ENCODE measurements at regions not wholly inside any gene's neighbourhood (a gene's known extent, or its start where the extent isn't known, plus 50 kb on each side); places are given as distances from the start of the nearest gene placed in this dataset.

GRCh38 chr1:208844158-208844557 lies 600.0 kb upstream of the PLXNA2 start:
- no peak for DNase-seq
- TF ChIP-seq EP300 (IDR thresholded peaks at IDR 0.05; ENCODE audit: low read depth) (no peak), POLR2AphosphoS5 (IDR thresholded peaks at IDR 0.05) (no peak), CTCF (IDR thresholded peaks at IDR 0.05) (no peak), POLR2A (IDR thresholded peaks at IDR 0.05) (no peak)
- no peaks in the 10 kb centered on the region for H3K4me1 ChIP-seq
- H3K27ac ChIP-seq, result no peak overlapping the region
- no peaks in the 10 kb centered on the region for H3K27me3 ChIP-seq
- WGBS, 2 donors (ENCODE audit: low coverage in 1 of 2), result 90 to 96% methylated on average over 3 of the region's 3 CpGs
- no peaks in the 10 kb centered on the region for H3K36me3 ChIP-seq
- no peak overlapping the region for H3K4me3 ChIP-seq
- in situ Hi-C loops (cut with MboI; ENCODE audit: low pct_ligation_motif_present in 1 of 4, low pct_unique_long_range_greater_than_20kb in 1 of 4, low sequenced_read_pairs in 3 of 4) (no loop called here), intact Hi-C loops (cut with DNase I; ENCODE audit: low total_unique reads) (no loop called here)
- H3K9me3 ChIP-seq, result no peaks in the 10 kb centered on the region

GRCh38 chr1:208848854-208849253 lies 604.7 kb upstream of the PLXNA2 start:
- no peaks in the 10 kb centered on the region for H3K9me3 ChIP-seq
- 38 to 54% methylated on average over 1 of the region's 1 CpG for WGBS, 2 donors (ENCODE audit: low coverage in 1 of 2)
- in situ Hi-C loops (cut with MboI; ENCODE audit: low pct_ligation_motif_present in 1 of 4, low pct_unique_long_range_greater_than_20kb in 1 of 4, low sequenced_read_pairs in 3 of 4), result no loop called here

GRCh38 chr1:208850442-208850841 lies 606.3 kb upstream of the PLXNA2 start:
- H3K4me3 ChIP-seq, result no peak overlapping the region
- intact Hi-C loops (cut with DNase I; ENCODE audit: low total_unique reads) (no loop called here), in situ Hi-C loops (cut with MboI; ENCODE audit: low pct_ligation_motif_present in 1 of 4, low pct_unique_long_range_greater_than_20kb in 1 of 4, low sequenced_read_pairs in 3 of 4) (no loop called here)
- WGBS, 2 donors (ENCODE audit: low coverage in 1 of 2), result 60% methylated on average over 1 of the region's 5 CpGs; no CpG with 5 or more reads in 1 of the 2 donors
- H3K4me1 ChIP-seq, result no peaks in the 10 kb centered on the region
- H3K9me3 ChIP-seq, result no peaks in the 10 kb centered on the region
- no peak for DNase-seq
- H3K27ac ChIP-seq, result no peak overlapping the region
- TF ChIP-seq EP300 (IDR thresholded peaks at IDR 0.05; ENCODE audit: low read depth) (no peak), CTCF (IDR thresholded peaks at IDR 0.05) (no peak), POLR2A (IDR thresholded peaks at IDR 0.05) (no peak), POLR2AphosphoS5 (IDR thresholded peaks at IDR 0.05) (no peak)
- no peaks in the 10 kb centered on the region for H3K27me3 ChIP-seq
- no peaks in the 10 kb centered on the region for H3K36me3 ChIP-seq

More at GRCh38 chr1:208848854-208849253, 604.7 kb upstream of the PLXNA2 start:
- intact Hi-C loops (cut with DNase I; ENCODE audit: low total_unique reads), result no loop called here
- no peak overlapping the region for H3K4me3 ChIP-seq
- H3K27ac ChIP-seq, result no peak overlapping the region
- DNase-seq, result no peak
- TF ChIP-seq POLR2A (IDR thresholded peaks at IDR 0.05), result no peak
- no peak for TF ChIP-seq EP300 (IDR thresholded peaks at IDR 0.05; ENCODE audit: low read depth)
- TF ChIP-seq POLR2AphosphoS5 (IDR thresholded peaks at IDR 0.05), result no peak
- TF ChIP-seq CTCF (IDR thresholded peaks at IDR 0.05), result no peak
- no peaks in the 10 kb centered on the region for H3K36me3 ChIP-seq
- H3K27me3 ChIP-seq, result no peaks in the 10 kb centered on the region
- H3K4me1 ChIP-seq, result no peaks in the 10 kb centered on the region

DNA sequence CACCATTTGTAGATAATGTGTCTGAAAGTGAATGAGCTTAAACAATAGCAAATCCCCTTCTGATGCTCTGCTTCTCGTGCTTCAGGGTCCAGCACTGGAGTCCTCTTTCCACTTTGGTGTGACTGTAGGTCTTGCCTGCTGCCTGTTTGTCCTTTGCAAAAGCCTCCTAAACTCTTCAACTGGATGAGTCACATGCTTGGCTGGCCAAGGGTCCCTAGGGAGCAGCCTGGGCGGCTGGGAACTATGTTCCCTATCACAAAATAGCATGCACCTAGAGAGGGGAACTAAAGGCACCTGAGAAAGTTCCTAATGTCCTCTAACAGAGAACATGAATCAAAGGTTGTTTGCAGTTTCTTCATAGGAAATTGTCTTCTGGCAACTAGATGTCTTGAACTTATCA lies 607.2 kb upstream of the PLXNA2 start:
- intact Hi-C loops (cut with DNase I; ENCODE audit: low total_unique reads), result no loop called here
- Histone ChIP-seq H3K4me1 (no peaks in the 10 kb centered on the region), H3K27me3 (no peaks in the 10 kb centered on the region), H3K9me3 (no peaks in the 10 kb centered on the region), H3K4me3 (no peak overlapping the region), H3K36me3 (no peaks in the 10 kb centered on the region), H3K27ac (no peak overlapping the region)
- in situ Hi-C loops (cut with MboI; ENCODE audit: low pct_ligation_motif_present in 1 of 4, low pct_unique_long_range_greater_than_20kb in 1 of 4, low sequenced_read_pairs in 3 of 4), result no loop called here
- no peak for DNase-seq
- no peak for TF ChIP-seq CTCF (IDR thresholded peaks at IDR 0.05)
- 79% methylated on average over 2 of the region's 2 CpGs; no CpG with 5 or more reads in 1 of the 2 donors for WGBS, 2 donors (ENCODE audit: low coverage in 1 of 2)
